ENCODE measurements at regions not wholly inside any gene's neighbourhood (a gene's known extent, or its start where the extent isn't known, plus 50 kb on each side); places are given as distances from the start of the nearest gene placed in this dataset.

DNA sequence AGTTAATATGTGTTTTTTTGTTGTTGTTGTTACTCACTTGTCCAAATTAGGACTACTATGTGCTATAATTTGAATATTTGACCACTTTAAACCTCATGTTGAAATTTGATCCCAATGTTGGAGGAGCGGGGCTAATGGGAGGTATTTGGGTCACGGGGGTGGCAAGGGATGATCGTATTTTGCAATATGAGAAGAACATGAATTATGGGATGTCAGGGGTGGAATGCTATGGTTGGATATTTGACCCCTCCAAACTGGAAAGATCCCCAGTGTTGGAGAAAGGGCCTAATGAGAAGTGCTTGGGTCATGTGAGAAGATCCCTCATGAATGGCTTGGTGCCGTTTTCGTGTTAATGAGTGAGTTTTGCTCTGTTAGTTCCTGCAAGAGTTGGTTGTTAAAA lies 119.8 kb downstream of the NUDT12 start:
- Mint-ChIP-seq H3K4me1 (no peaks in the 10 kb centered on the region), H3K4me3 (no peak overlapping the region), H3K27ac (no peak overlapping the region), H3K27me3 (no peaks in the 10 kb centered on the region), H3K9me3 (ENCODE audit: insufficient read depth) (peaks cover 5% of the 10 kb centered on the region)
- Histone ChIP-seq H3K9ac (ENCODE audit: low read length) (no peak overlapping the region), H3K27ac (ENCODE audit: low read length in 2 of 2) (no peak overlapping the region), H3K4me1 (ENCODE audit: control insufficient read depth in 2 of 2, insufficient read depth in 2 of 2, low read length in 2 of 2) (no peaks in the 10 kb centered on the region), H3K9me3 (ENCODE audit: control extremely low read depth in 1 of 3, control insufficient read depth in 2 of 3, insufficient read depth in 1 of 3, low read length in 2 of 3) (peaks cover 2 to 8% (median 3%) of the 10 kb centered on the region in 3 donors), H3K4me2 (replicated peaks; ENCODE audit: low read depth, low read length, poor library complexity, severe bottlenecking) (no peak overlapping the region), H4K20me1 (ENCODE audit: control insufficient read depth, insufficient read depth, low read length, poor library complexity, severe bottlenecking) (no peaks in the 10 kb centered on the region), H3K27me3 (replicated peaks in 1 of 4; ENCODE audit: control extremely low read depth in 1 of 4, control insufficient read depth in 3 of 4, insufficient read depth in 4 of 4, low read length in 3 of 4) (no peaks in the 10 kb centered on the region), H2AFZ (ENCODE audit: insufficient read depth, low read depth, low read length, poor library complexity, severe bottlenecking) (no peak overlapping the region), H3K79me2 (ENCODE audit: control insufficient read depth, insufficient read depth, low read length) (no peaks in the 10 kb centered on the region), H3K36me3 (replicated peaks in 1 of 2; ENCODE audit: control extremely low read depth in 1 of 2, control insufficient read depth in 1 of 2, extremely low read depth in 1 of 2, insufficient read depth in 2 of 2, low read length in 1 of 2) (no peaks in the 10 kb centered on the region), H3K4me3 (ENCODE audit: control extremely low read depth in 1 of 5, extremely low read depth in 1 of 5, insufficient read depth in 1 of 5, low read depth in 2 of 5, low read length in 4 of 5) (no peak overlapping the region)
- intact Hi-C loops (cut with micrococcal nuclease): no loop called here
- WGBS (ENCODE audit: insufficient coverage): 94% methylated on average over 4 of the region's 5 CpGs
- no peak for ATAC-seq (ENCODE audit: low read depth)
- TF ChIP-seq, protein P1, sequence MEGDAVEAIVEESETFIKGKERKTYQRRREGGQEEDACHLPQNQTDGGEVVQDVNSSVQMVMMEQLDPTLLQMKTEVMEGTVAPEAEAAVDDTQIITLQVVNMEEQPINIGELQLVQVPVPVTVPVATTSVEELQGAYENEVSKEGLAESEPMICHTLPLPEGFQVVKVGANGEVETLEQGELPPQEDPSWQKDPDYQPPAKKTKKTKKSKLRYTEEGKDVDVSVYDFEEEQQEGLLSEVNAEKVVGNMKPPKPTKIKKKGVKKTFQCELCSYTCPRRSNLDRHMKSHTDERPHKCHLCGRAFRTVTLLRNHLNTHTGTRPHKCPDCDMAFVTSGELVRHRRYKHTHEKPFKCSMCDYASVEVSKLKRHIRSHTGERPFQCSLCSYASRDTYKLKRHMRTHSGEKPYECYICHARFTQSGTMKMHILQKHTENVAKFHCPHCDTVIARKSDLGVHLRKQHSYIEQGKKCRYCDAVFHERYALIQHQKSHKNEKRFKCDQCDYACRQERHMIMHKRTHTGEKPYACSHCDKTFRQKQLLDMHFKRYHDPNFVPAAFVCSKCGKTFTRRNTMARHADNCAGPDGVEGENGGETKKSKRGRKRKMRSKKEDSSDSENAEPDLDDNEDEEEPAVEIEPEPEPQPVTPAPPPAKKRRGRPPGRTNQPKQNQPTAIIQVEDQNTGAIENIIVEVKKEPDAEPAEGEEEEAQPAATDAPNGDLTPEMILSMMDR (IDR thresholded peaks at IDR 0.05): no peak
- TF ChIP-seq EZH2 (IDR thresholded peaks at IDR 0.05; ENCODE audit: borderline replicate concordance, insufficient read depth, low read depth, low read length, poor library complexity, severe bottlenecking): no peak
- DNase-seq: no peak
- CTCF ChIA-PET: no interaction called here
- POLR2A ChIA-PET: no interaction called here

DNA sequence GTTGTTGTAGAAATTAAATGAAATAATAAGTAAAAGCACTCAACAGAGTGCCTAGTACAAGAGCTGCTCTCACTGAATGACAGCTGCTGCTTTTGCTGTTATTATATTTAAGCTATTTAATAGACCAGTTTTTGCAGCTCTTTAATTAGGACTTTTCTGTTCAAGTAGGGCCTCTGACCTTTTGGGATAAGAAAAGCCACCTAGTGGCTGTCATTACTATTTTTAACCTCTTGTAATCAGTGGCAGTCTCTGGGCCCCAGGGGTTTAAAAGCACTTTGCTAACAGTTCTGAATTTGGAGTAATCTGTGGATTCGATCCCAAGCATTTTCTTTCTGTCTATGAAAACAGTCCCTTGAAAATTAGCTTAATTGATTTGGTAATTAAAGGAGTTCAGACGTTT lies 121.1 kb downstream of the NUDT12 start:
- Mint-ChIP-seq H3K4me3 (no peak overlapping the region), H3K27me3 (no peaks in the 10 kb centered on the region), H3K27ac (no peak overlapping the region), H3K9me3 (ENCODE audit: insufficient read depth) (peaks cover 5% of the 10 kb centered on the region), H3K4me1 (no peaks in the 10 kb centered on the region)
- no peaks in the 10 kb centered on the region for H3K36me3 ChIP-seq (replicated peaks in 1 of 2; ENCODE audit: control extremely low read depth in 1 of 2, control insufficient read depth in 1 of 2, extremely low read depth in 1 of 2, insufficient read depth in 2 of 2, low read length in 1 of 2)
- no peaks in the 10 kb centered on the region for H3K79me2 ChIP-seq (ENCODE audit: control insufficient read depth, insufficient read depth, low read length)
- no peak overlapping the region for H3K4me3 ChIP-seq (ENCODE audit: control extremely low read depth in 1 of 5, extremely low read depth in 1 of 5, insufficient read depth in 1 of 5, low read depth in 2 of 5, low read length in 4 of 5)
- intact Hi-C loops (cut with micrococcal nuclease): no loop called here
- no peak overlapping the region for H3K27ac ChIP-seq (ENCODE audit: low read length in 2 of 2)
- peaks cover 2 to 8% (median 3%) of the 10 kb centered on the region in 3 donors for H3K9me3 ChIP-seq (ENCODE audit: control extremely low read depth in 1 of 3, control insufficient read depth in 2 of 3, insufficient read depth in 1 of 3, low read length in 2 of 3)
- H2AFZ ChIP-seq (ENCODE audit: insufficient read depth, low read depth, low read length, poor library complexity, severe bottlenecking): no peak overlapping the region
- DNase-seq: no peak
- WGBS (ENCODE audit: insufficient coverage): 71% methylated on average over 1 of the region's 2 CpGs
- no peaks in the 10 kb centered on the region for H3K27me3 ChIP-seq (replicated peaks in 1 of 4; ENCODE audit: control extremely low read depth in 1 of 4, control insufficient read depth in 3 of 4, insufficient read depth in 4 of 4, low read length in 3 of 4)
- no peaks in the 10 kb centered on the region for H4K20me1 ChIP-seq (ENCODE audit: control insufficient read depth, insufficient read depth, low read length, poor library complexity, severe bottlenecking)
- TF ChIP-seq, protein P1 (IDR thresholded peaks at IDR 0.05): no peak
- no peak for TF ChIP-seq EZH2 (IDR thresholded peaks at IDR 0.05; ENCODE audit: borderline replicate concordance, insufficient read depth, low read depth, low read length, poor library complexity, severe bottlenecking)
- H3K4me2 ChIP-seq (replicated peaks; ENCODE audit: low read depth, low read length, poor library complexity, severe bottlenecking): no peak overlapping the region
- no peak for ATAC-seq (ENCODE audit: low read depth)
- H3K9ac ChIP-seq (ENCODE audit: low read length): no peak overlapping the region
- no peaks in the 10 kb centered on the region for H3K4me1 ChIP-seq (ENCODE audit: control insufficient read depth in 2 of 2, insufficient read depth in 2 of 2, low read length in 2 of 2)
- ChIA-PET POLR2A (no interaction called here), CTCF (interaction anchor here (1.5 kb wide), 1 partner anchor 35 kb away, joined by 4 read pairs; no protein-coding TSS in a partner anchor)
